Heart left ventricle (tissue), 16 donors: ENCODE measurements at regions not wholly inside any gene's neighbourhood (a gene's known extent, or its start where the extent isn't known, plus 50 kb on each side); places are given as distances from the start of the nearest gene placed in this dataset.

Experiments used
- ATAC-seq, 4 donors: fragments of 200-7000 bp; cut with Tn5 transposase; one replicate each; pipeline ENCODE4 v1.9.1; 2020 to 2022; ENCODE audit warnings: moderate library complexity in 4 of 4, mild to moderate bottlenecking in 3 of 4, moderate number of reproducible peaks in 1 of 4
- DNase-seq, 5 donors: peaks; one replicate each; pipeline ENCODE4 v3.0.0-alpha.2; 2020
- H3K27ac ChIP-seq, 12 donors: fragments of 200-600 bp; sonication (generic) in 4 of 12; one replicate each; pipeline versions ENCODE4 v1.5.0 to v1.8.0; 2016 to 2022; ENCODE audit warnings: mild to moderate bottlenecking in 2 of 12
- H3K27me3 ChIP-seq, 9 donors: fragments of 200-600 bp; sonication (generic) in 2 of 9; one replicate each; pipeline versions ENCODE4 v1.5.1 to v1.8.0; 2016 to 2022; ENCODE audit warnings: mild to moderate bottlenecking in 3 of 9
- H3K36me3 ChIP-seq, 9 donors: fragments of 200-600 bp; sonication (generic) in 2 of 9; one replicate each; pipeline versions ENCODE4 v1.5.0 to v1.8.0; 2018 to 2022; ENCODE audit warnings: mild to moderate bottlenecking in 2 of 9
- H3K4me1 ChIP-seq, 12 donors: fragments of 200-600 bp; sonication (generic) in 4 of 12; one replicate each; pipeline versions ENCODE4 v1.5.0 to v1.8.0; 2016 to 2022; ENCODE audit warnings: mild to moderate bottlenecking in 3 of 12
- H3K4me3 ChIP-seq, 12 donors: fragments of 200-600 bp; sonication (generic) in 4 of 12; one replicate each; pipeline versions ENCODE4 v1.5.0 to v1.8.0; 2017 to 2022; ENCODE audit warnings: mild to moderate bottlenecking in 9 of 12, moderate library complexity in 4 of 12
- H3K9me3 ChIP-seq, 12 donors: fragments of 200-600 bp; sonication (generic) in 4 of 12; one replicate each; pipeline versions ENCODE4 v1.5.0 to v1.8.0; 2016 to 2022; ENCODE audit warnings: mild to moderate bottlenecking in 1 of 12
- POLR2A ChIP-seq, 2 donors: fragments of 450-650 bp; IDR thresholded peaks; one replicate each; pipeline ENCODE4 v1.6.1; 2017; ENCODE audit warnings: antibody characterized with exemption in 2 of 2, mild to moderate bottlenecking in 2 of 2, moderate library complexity in 2 of 2
- WGBS, 4 donors: extraction: QIAGEN DNeasy Blood & Tissue Kit in 2 of 4; methylation state at CpG; one replicate each; pipeline versions ENCODE4 v1.1.5 to v1.1.7; 2013 to 2018; 5-methylcytosine and 5-hydroxymethylcytosine counted together
- intact Hi-C, 10 donors: fragments of 100-400 bp; cut with DNase I; formaldehyde crosslinking; loops; one replicate each; pipeline versions ENCODE4 v1.11.1 to v1.14.2; 2022
- TF ChIP-seq, protein P1 (sequence below), 12 donors: fragments of 200-600 bp; sonication (generic) in 4 of 12; IDR thresholded peaks; one replicate each; pipeline versions ENCODE4 v1.5.0 to v1.8.0; 2018 to 2022; ENCODE audit warnings: antibody characterized with exemption in 12 of 12, mild to moderate bottlenecking in 5 of 12
- donor health status: ischemic (EF 13 %, LVEDD 7.1; RV severe dilation, severe dysfunction).
- donor health status: healthy with polysubstance abuse.
- donor health status: DM: no; HTN: yes; CAD: no.
- donor health status: DM: no; HTN: no; CAD: no.
- donor health status: ischemic (EF 25% LVEDD 6.9; RV normal size, moderate dysfunction).
- donor health status: ischemic (EF 25% LVEDD 5.7; RV mildly dilated, moderate dysfunction).
- donor health status: healthy.
- donor health status: DM: yes; HTN: yes; CAD: no.
- donor health status: ischemic (EF 35%, LVEDD 5.7; RV mildly dilated, moderate dysfunction).
- donor health status: nonischemic (EF 11% LVEDD 7.7; RV severe dilation, severe dysfunction).
- donor health status: DM: yes; HTN: yes; CAD: no.
- donor health status: PGD.
- donor health status: ischemic (EF 29% LVEDD 5.4; RV normal size, mild dysfunction).
- donor health status: nonischemic (EF 23%, LVEDD 6.1; RV moderate dilation, normal function).

DNA sequence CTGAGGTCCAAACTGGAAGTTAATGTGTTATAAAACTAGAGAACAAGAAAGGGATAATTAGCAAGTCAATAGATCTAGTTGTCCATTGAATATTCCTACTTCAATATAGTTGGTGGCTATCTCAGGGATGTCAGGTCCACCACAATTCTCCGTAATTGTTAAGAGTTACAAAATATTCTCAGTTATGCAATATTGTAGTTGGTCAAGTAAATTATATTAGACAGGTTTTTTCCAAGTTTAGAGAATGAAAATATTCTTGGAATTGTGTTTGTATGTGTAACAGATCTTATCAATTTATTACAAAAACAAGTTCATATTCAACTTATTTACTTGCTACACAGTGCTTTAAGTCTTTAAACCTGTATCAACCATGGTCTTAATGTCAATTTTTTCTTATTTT, 547.4 kb downstream of the SPRY1 start:
- H3K36me3 ChIP-seq, result no peaks in the 10 kb centered on the region
- no peak overlapping the region for H3K4me3 ChIP-seq
- 89 to 96% (median 91%) methylated on average over 1 of the region's 1 CpG for WGBS, 4 donors
- H3K27ac ChIP-seq, result no peak overlapping the region
- H3K4me1 ChIP-seq, result peaks cover 0 to 8% (median 0%) of the 10 kb centered on the region in 12 donors
- ATAC-seq (no peak), DNase-seq (no peak)
- no peaks in the 10 kb centered on the region for H3K9me3 ChIP-seq
- TF ChIP-seq, protein P1, sequence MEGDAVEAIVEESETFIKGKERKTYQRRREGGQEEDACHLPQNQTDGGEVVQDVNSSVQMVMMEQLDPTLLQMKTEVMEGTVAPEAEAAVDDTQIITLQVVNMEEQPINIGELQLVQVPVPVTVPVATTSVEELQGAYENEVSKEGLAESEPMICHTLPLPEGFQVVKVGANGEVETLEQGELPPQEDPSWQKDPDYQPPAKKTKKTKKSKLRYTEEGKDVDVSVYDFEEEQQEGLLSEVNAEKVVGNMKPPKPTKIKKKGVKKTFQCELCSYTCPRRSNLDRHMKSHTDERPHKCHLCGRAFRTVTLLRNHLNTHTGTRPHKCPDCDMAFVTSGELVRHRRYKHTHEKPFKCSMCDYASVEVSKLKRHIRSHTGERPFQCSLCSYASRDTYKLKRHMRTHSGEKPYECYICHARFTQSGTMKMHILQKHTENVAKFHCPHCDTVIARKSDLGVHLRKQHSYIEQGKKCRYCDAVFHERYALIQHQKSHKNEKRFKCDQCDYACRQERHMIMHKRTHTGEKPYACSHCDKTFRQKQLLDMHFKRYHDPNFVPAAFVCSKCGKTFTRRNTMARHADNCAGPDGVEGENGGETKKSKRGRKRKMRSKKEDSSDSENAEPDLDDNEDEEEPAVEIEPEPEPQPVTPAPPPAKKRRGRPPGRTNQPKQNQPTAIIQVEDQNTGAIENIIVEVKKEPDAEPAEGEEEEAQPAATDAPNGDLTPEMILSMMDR (IDR thresholded peaks at IDR 0.05), result no peak
- no peak for TF ChIP-seq POLR2A (IDR thresholded peaks at IDR 0.05)
- intact Hi-C loops, result no loop called here
- H3K27me3 ChIP-seq, result no peaks in the 10 kb centered on the region

DNA sequence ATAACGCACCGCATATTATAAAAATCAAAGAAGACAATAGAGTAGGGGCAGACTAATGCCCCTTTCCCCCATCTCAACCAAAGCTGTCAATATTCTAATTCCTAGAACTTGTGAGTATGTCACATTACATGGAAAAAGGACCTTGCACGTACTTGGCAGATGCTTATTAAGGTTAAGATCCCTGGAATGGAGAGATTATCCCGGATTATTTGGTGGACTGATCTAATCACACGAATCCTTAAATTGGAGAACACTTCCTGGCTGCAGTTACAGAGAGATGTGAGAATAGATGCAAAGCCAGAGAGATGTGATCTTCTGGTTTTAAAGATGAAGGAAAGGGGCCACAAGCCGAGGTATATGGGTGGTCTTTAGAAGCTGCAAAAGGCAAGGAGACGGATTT, 548.7 kb downstream of the SPRY1 start:
- Histone ChIP-seq H3K36me3 (no peaks in the 10 kb centered on the region), H3K27ac (no peak overlapping the region), H3K27me3 (no peaks in the 10 kb centered on the region), H3K4me1 (no peaks in the 10 kb centered on the region), H3K9me3 (no peaks in the 10 kb centered on the region), H3K4me3 (no peak overlapping the region)
- WGBS, 4 donors, result 94 to 97% (median 95%) methylated on average over 7 of the region's 7 CpGs
- ATAC-seq (no peak), DNase-seq (no peak)
- intact Hi-C loops, result no loop called here
- TF ChIP-seq, protein P1 (IDR thresholded peaks at IDR 0.05), result no peak
- no peak for TF ChIP-seq POLR2A (IDR thresholded peaks at IDR 0.05)

DNA sequence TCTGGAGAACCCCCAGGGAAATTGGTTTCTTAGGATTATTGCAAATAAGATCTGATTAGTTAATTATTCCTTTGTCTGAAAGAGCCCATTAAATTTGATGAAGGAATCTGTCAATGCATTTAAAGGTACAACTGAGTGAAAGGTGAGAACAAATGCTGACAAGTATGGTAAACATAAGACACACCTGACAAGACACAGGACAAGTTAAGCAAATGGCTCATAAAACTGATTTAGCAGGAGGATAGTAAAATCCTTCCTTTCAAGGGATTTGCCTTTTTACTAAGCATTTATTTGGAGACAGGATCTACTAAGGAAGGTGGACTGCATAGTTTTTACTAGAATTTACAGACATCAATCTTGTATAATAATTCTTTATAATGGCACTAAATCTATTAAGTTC, 553.9 kb downstream of the SPRY1 start:
- intact Hi-C loops, result no loop called here
- TF ChIP-seq, protein P1 (IDR thresholded peaks at IDR 0.05), result no peak
- TF ChIP-seq POLR2A (IDR thresholded peaks at IDR 0.05), result no peak

DNA sequence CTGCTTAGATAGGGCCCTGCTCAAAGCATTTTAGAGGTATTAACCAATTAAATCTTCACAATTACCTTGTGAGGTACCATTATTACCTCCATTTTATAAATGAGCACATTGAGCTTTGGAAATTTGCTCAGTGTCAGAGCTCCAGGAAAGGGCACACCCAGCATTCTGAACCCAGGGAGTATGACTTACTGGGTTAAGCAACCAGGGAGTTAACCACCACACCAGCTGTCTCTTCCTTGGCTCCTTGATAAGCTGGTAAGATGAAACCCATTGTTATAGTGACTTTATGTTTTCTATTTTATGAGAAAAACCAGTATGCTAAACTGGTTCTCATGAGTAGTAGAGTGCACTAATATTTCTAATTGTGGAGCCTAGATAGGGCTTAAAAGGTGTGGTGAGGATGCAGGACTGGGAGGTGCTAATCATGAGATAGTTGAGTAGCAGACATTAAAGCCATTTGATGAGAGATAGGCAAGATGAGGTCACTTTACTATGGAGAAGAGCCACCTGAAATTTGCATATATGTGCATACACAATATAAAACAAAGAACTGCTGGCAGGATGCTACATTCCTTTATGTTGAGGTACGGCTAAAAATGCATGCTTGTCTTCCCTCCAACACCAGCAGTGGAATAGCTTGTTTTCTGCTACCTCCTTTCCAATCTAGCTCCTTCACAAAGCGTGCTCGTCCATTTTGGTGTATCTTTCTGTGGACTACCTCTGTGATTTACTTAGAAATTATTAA, 556.1 kb downstream of the SPRY1 start:
- WGBS, 4 donors, result 52 to 61% (median 57%) methylated on average over 3 of the region's 3 CpGs
- ATAC-seq, result no peak

More for the DNA sequence above, 553.9 kb downstream of the SPRY1 start:
- ATAC-seq, result no peak
- H3K27me3 ChIP-seq, result no peaks in the 10 kb centered on the region
- no peaks in the 10 kb centered on the region for H3K4me1 ChIP-seq
- no peak overlapping the region for H3K4me3 ChIP-seq
- no peak for DNase-seq
- no peak overlapping the region for H3K27ac ChIP-seq
- H3K9me3 ChIP-seq, result no peaks in the 10 kb centered on the region
- no peaks in the 10 kb centered on the region for H3K36me3 ChIP-seq

More for the DNA sequence above, 556.1 kb downstream of the SPRY1 start:
- Histone ChIP-seq H3K4me1 (no peaks in the 10 kb centered on the region), H3K27ac (no peak overlapping the region), H3K36me3 (no peaks in the 10 kb centered on the region), H3K9me3 (no peaks in the 10 kb centered on the region), H3K4me3 (no peak overlapping the region), H3K27me3 (no peaks in the 10 kb centered on the region)
- intact Hi-C loops, result no loop called here
- no peak for DNase-seq
- TF ChIP-seq, protein P1 (IDR thresholded peaks at IDR 0.05), result no peak
- no peak for TF ChIP-seq POLR2A (IDR thresholded peaks at IDR 0.05)
